ENCODE measurements at regions not wholly inside any gene's neighbourhood (a gene's known extent, or its start where the extent isn't known, plus 50 kb on each side); places are given as distances from the start of the nearest gene placed in this dataset.
"Not testable (repeated sequence)": the region's sequence is repeated elsewhere in the genome, so short reads cannot be mapped to it uniquely, and the experiment has no call there.

GRCh38 chr3:153624310-153625030, 462.4 kb downstream of the RAP2B start:
- DNase-seq = no peak

- DNase-seq = no peak
Observed at GRCh38 chr3:153625506-153625905, 463.5 kb downstream of the RAP2B start.

GRCh38 chr3:153626158-153626557, 464.1 kb downstream of the RAP2B start:
- no peak for DNase-seq

GRCh38 chr3:153628591-153628990, 466.6 kb downstream of the RAP2B start:
- DNase-seq = no peak

GRCh38 chr3:153629148-153629547, 467.1 kb downstream of the RAP2B start:
- no peak for DNase-seq

GRCh38 chr3:153631102-153631501, 469.1 kb downstream of the RAP2B start:
- no peak for DNase-seq

GRCh38 chr3:153631664-153632063, 469.6 kb downstream of the RAP2B start:
- DNase-seq = no peak

- no peak for DNase-seq
Observed at GRCh38 chr3:153633407-153633806, 471.4 kb downstream of the RAP2B start.

GRCh38 chr3:153634683-153635082, 472.7 kb downstream of the RAP2B start:
- DNase-seq = no peak

GRCh38 chr3:153639631-153640030, 477.6 kb downstream of the RAP2B start:
- no peak for DNase-seq

- no peak for DNase-seq
Observed at GRCh38 chr3:153640689-153641665, 479.0 kb downstream of the RAP2B start.

- DNase-seq = not testable (repeated sequence)
Observed at GRCh38 chr3:153642576-153642975, 478.6 kb upstream of the ARHGEF26 start.

GRCh38 chr3:153643471-153643870, 477.7 kb upstream of the ARHGEF26 start:
- not testable (repeated sequence) for DNase-seq

- no peak for DNase-seq
Observed at GRCh38 chr3:153649286-153649839, 471.8 kb upstream of the ARHGEF26 start.

- no peak for DNase-seq
Observed at GRCh38 chr3:153652076-153652475, 469.1 kb upstream of the ARHGEF26 start.

GRCh38 chr3:153657046-153657445, 464.1 kb upstream of the ARHGEF26 start:
- no peak for DNase-seq

- no peak for DNase-seq
Observed at GRCh38 chr3:153657461-153657860, 463.7 kb upstream of the ARHGEF26 start.

- DNase-seq = no peak
Observed at GRCh38 chr3:153658136-153658535, 463.1 kb upstream of the ARHGEF26 start.

GRCh38 chr3:153666991-153667740, 454.0 kb upstream of the ARHGEF26 start:
- no peak for DNase-seq

- DNase-seq = no peak
Observed at GRCh38 chr3:153669527-153669926, 451.7 kb upstream of the ARHGEF26 start.

- no peak for DNase-seq
Observed at GRCh38 chr3:153670577-153670976, 450.6 kb upstream of the ARHGEF26 start.

- DNase-seq = no peak
Observed at GRCh38 chr3:153673853-153674252, 447.3 kb upstream of the ARHGEF26 start.

GRCh38 chr3:153679714-153680113, 441.5 kb upstream of the ARHGEF26 start:
- DNase-seq = no peak

Measured in NCI-H1092 (cell line).